Upper lobe of right lung (tissue), 1 donor: ENCODE measurements at regions not wholly inside any gene's neighbourhood (a gene's known extent, or its start where the extent isn't known, plus 50 kb on each side); places are given as distances from the start of the nearest gene placed in this dataset.
"Not testable (repeated sequence)": the region's sequence is repeated elsewhere in the genome, so short reads cannot be mapped to it uniquely, and the experiment has no call there.

Source experiments
- ATAC-seq: fragments of 200-7000 bp; cut with Tn5 transposase; one replicate; pipeline ENCODE4 v1.9.1; 2020; ENCODE audit warnings: mild to moderate bottlenecking, moderate library complexity
- DNase-seq: peaks from one replicate; pipeline ENCODE4 v3.0.0-alpha.2; 2020
- H3K27ac ChIP-seq: fragments of 200-600 bp; one replicate; pipeline ENCODE4 v1.8.0; 2022
- H3K27me3 ChIP-seq: fragments of 200-600 bp; one replicate; pipeline ENCODE4 v1.8.0; 2022; ENCODE audit warnings: mild to moderate bottlenecking
- H3K36me3 ChIP-seq: fragments of 200-600 bp; one replicate; pipeline ENCODE4 v1.8.0; 2022
- H3K4me1 ChIP-seq: fragments of 200-600 bp; one replicate; pipeline ENCODE4 v1.8.0; 2022
- H3K4me3 ChIP-seq: fragments of 200-600 bp; one replicate; pipeline ENCODE4 v1.8.0; 2022; ENCODE audit warnings: mild to moderate bottlenecking
- H3K9me3 ChIP-seq: fragments of 200-600 bp; one replicate; pipeline ENCODE4 v1.8.0; 2022
- intact Hi-C: fragments of 100-400 bp; cut with DNase I; formaldehyde crosslinking; loops from one replicate; pipeline ENCODE4 v1.11.0; 2022
- TF ChIP-seq, protein P1 (sequence below): fragments of 200-600 bp; IDR thresholded peaks from one replicate; pipeline ENCODE4 v1.8.0; 2022; ENCODE audit warnings: antibody characterized with exemption
- donor health status: DM: no; HTN: yes; CAD: no; lungs with severe emphysema.

GRCh38 chr21:10430005-10430404 is 91.4 kb upstream of the TPTE start:
- Histone ChIP-seq H3K27me3 (no peaks in the 10 kb centered on the region), H3K36me3 (no peaks in the 10 kb centered on the region), H3K9me3 (peaks cover 18% of the 10 kb centered on the region), H3K4me3 (no peak overlapping the region), H3K4me1 (no peaks in the 10 kb centered on the region), H3K27ac (no peak overlapping the region)
- ATAC-seq, result peak; percentile 15
- TF ChIP-seq, protein P1, sequence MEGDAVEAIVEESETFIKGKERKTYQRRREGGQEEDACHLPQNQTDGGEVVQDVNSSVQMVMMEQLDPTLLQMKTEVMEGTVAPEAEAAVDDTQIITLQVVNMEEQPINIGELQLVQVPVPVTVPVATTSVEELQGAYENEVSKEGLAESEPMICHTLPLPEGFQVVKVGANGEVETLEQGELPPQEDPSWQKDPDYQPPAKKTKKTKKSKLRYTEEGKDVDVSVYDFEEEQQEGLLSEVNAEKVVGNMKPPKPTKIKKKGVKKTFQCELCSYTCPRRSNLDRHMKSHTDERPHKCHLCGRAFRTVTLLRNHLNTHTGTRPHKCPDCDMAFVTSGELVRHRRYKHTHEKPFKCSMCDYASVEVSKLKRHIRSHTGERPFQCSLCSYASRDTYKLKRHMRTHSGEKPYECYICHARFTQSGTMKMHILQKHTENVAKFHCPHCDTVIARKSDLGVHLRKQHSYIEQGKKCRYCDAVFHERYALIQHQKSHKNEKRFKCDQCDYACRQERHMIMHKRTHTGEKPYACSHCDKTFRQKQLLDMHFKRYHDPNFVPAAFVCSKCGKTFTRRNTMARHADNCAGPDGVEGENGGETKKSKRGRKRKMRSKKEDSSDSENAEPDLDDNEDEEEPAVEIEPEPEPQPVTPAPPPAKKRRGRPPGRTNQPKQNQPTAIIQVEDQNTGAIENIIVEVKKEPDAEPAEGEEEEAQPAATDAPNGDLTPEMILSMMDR, result no peak
- intact Hi-C loops, result no loop called here
- no peak for DNase-seq

DNA sequence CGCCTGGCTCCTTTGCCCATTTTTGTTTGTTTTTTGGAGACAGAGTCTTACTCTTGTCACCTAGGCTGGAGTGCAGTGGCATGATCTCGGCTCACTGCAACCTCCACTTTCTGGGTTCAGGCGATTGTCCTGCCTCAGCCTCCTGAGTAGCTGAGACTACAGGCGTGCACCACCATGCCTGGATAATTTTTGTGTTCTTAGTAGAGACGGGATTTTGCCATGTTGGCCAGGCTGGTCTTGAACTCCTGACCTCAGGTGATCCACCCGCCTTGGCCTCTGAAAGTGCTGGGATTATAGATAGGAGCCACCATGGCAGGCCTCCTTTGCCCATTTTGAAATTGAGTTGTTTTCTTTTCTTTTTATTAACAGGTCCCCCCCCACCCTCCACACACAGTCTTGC is 89.4 kb upstream of the TPTE start:
- H3K27ac ChIP-seq, intact Hi-C loops, H3K4me1 ChIP-seq, H3K4me3 ChIP-seq, H3K27me3 ChIP-seq, H3K36me3 ChIP-seq: not testable (repeated sequence)
- peak; percentile 3 for ATAC-seq
- DNase-seq, result peak; percentile 77
- H3K9me3 ChIP-seq, result peaks cover 27% of the 10 kb centered on the region

DNA sequence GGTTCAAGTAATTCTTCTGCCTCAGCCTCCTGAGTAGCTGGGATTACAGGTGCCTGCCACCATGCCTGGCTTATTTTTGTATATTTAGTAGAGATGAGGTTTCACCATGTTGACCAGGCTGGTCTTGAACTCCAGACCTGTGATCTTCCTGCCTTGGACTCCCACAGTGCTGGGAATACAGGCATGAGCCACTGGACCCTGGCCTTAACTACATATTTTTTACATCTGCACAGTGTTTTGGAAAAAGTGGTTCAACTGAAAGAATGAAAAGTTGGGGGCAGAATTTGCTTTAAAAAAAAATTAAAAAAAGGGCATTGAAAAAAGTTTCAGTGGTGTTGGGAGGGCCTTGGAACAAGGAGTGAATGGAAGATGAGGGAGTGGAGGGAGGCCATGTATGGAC is 88.9 kb upstream of the TPTE start:
- peaks cover 23% of the 10 kb centered on the region for H3K9me3 ChIP-seq
- H3K36me3 ChIP-seq, H3K27ac ChIP-seq, DNase-seq, intact Hi-C loops, H3K4me1 ChIP-seq, H3K27me3 ChIP-seq, H3K4me3 ChIP-seq, ATAC-seq: not testable (repeated sequence)

- DNase-seq, intact Hi-C loops, H3K27ac ChIP-seq, H3K27me3 ChIP-seq, H3K4me1 ChIP-seq, ATAC-seq, H3K4me3 ChIP-seq, H3K36me3 ChIP-seq: not testable (repeated sequence)
- peaks cover 21% of the 10 kb centered on the region for H3K9me3 ChIP-seq
These were observed 83.4 kb upstream of the TPTE start for GRCh38 chr21:10437977-10438376.

DNA sequence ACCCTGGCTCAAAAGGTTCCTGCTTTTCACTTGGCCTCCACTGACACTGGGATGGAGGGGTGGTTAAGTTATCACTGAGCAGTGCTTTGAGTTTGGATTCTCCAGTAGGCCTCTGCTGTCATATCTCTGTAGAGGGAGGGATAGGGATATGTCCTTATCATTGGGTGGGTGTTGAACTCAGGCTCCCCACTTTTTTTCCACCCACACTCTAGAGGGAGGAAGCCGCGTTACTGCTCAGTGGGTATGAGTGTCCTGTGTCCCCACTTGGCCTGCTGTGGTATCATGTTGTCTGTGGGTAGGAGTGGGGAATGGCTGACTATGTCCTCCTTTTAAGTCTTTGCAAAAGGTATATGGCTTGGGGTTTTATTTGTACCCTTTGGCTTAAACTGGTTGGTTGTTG is 80.7 kb upstream of the TPTE start:
- H3K4me1 ChIP-seq, intact Hi-C loops, H3K27ac ChIP-seq, DNase-seq, H3K36me3 ChIP-seq, H3K4me3 ChIP-seq, H3K27me3 ChIP-seq: not testable (repeated sequence)
- H3K9me3 ChIP-seq, result peaks cover 21% of the 10 kb centered on the region
- peak; percentile 73 for ATAC-seq

DNA sequence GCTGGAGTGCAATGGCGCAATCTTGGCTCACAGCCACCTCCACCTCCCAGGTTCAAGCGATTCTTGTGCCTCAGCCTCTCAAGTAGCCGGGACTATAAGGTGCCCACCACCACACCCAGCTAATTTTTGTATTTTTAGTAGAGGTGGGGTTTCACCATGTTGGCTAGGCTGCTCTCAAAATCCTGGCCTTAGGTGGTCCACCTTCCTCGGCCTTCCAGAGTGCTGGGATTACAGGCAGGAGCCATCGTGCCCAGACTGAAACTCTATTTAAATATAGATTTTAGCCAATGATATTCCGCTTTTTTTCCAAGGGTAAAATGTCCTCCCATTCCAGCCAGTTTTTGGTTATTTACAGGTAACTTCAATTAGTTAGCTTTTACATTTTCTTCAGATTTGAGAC is 79.4 kb upstream of the TPTE start:
- H3K9me3 ChIP-seq, result peaks cover 12% of the 10 kb centered on the region
- H3K27me3 ChIP-seq, DNase-seq, H3K27ac ChIP-seq, H3K4me1 ChIP-seq, H3K36me3 ChIP-seq, intact Hi-C loops, H3K4me3 ChIP-seq: not testable (repeated sequence)
- peak; percentile 4 for ATAC-seq

DNA sequence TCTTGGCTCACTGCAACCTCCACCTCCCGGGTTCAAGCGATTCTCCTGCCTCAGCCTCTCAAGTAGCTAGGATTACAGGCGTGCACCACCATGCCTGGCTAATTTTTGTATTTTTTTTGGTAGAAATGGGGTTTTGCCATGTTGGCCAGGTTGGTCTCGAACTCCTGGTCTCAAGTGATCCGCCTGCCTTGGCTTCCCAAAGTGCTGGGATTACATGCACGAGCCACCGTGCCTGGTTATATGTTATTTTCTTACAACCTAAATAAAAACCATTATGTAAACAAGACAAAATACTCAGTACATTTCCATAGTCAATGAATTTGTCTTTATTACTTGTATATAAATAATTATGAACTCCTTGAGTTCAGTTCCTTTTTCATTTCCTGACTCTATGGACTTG is 75.7 kb upstream of the TPTE start:
- ATAC-seq, H3K4me3 ChIP-seq, DNase-seq, H3K4me1 ChIP-seq, H3K36me3 ChIP-seq, H3K27ac ChIP-seq, H3K27me3 ChIP-seq, H3K9me3 ChIP-seq, intact Hi-C loops: not testable (repeated sequence)

GRCh38 chr21:10449451-10449850 is 71.9 kb upstream of the TPTE start:
- H3K27me3 ChIP-seq, intact Hi-C loops, ATAC-seq, H3K4me3 ChIP-seq, H3K9me3 ChIP-seq, H3K4me1 ChIP-seq, H3K36me3 ChIP-seq, DNase-seq, H3K27ac ChIP-seq: not testable (repeated sequence)

DNA sequence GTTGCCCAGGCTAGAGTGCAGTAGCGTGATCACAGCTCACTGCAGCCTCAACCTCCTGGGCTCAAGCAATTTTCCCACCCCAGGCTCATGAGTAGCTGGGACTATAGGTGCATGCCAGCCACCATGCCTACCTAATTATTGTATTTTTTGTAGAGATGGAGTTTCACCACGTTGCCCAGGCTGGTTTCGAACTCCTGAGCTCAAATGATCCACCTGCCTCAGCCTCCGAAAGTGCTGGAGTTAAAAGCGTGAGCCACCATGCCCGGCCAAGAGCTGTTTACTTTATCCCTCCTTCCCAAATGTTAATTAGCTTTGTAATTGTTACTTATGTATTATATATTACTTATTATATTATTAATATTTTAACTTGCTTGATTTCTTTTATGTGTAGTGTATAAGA is 70.1 kb upstream of the TPTE start:
- peaks cover 10% of the 10 kb centered on the region for H3K9me3 ChIP-seq
- H3K4me3 ChIP-seq, H3K4me1 ChIP-seq, H3K27ac ChIP-seq, ATAC-seq, H3K36me3 ChIP-seq, intact Hi-C loops, DNase-seq, H3K27me3 ChIP-seq: not testable (repeated sequence)

GRCh38 chr21:10457765-10458164 is 63.6 kb upstream of the TPTE start:
- ATAC-seq, result peak; percentile 2
- H3K27me3 ChIP-seq, intact Hi-C loops, DNase-seq, H3K36me3 ChIP-seq, H3K9me3 ChIP-seq, H3K27ac ChIP-seq, H3K4me1 ChIP-seq, H3K4me3 ChIP-seq: not testable (repeated sequence)

DNA sequence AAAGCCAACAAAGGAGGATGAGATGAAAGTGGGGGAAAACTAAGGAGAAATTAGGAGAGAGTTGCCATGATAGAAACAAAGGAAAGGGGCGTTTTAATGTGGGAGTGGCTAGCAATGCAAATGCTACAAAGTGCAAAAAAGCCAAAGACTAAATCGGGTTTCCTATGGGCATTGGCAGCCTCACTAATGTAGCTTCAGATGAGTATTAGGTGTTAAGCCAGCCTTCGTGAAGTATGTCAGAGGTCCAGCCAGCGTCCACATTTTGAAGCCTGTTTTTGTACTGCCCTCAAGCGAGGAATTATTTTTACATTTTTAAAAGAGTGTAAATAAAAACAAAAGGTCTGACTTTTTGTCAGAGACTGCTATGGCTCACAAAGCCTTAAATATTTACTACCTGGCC is 60.4 kb upstream of the TPTE start:
- ATAC-seq, H3K27ac ChIP-seq, H3K9me3 ChIP-seq, H3K4me3 ChIP-seq, H3K36me3 ChIP-seq, H3K27me3 ChIP-seq, intact Hi-C loops, H3K4me1 ChIP-seq, DNase-seq: not testable (repeated sequence)

DNA sequence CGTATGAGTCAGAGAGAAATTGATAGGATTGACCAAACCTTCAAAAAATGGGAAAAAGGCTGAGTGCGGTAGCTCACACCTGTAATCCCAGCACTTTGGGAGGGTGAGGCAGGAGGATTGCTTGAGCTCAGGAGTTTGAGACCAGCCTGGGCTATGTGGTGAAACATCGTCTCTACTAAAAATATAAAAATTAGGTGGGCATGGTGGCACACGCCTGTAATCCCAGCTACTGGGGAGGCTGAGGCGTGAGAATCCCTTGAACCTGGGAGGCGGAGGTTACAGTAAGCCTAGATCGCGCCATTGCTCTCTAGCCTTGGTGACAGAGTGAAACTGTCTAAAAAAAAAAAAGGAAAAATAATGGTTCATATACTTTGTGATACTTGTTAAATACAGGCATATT is 59.9 kb upstream of the TPTE start:
- intact Hi-C loops, ATAC-seq, DNase-seq: not testable (repeated sequence)

More for the DNA sequence above, 59.9 kb upstream of the TPTE start:
- H3K36me3 ChIP-seq, H3K27ac ChIP-seq, H3K4me3 ChIP-seq, H3K27me3 ChIP-seq, H3K4me1 ChIP-seq, H3K9me3 ChIP-seq: not testable (repeated sequence)
